Uterus (tissue), 2 donors: ENCODE measurements at regions not wholly inside any gene's neighbourhood (a gene's known extent, or its start where the extent isn't known, plus 50 kb on each side); places are given as distances from the start of the nearest gene placed in this dataset.

ENCODE experiments used
- POLR2A ChIP-seq, 2 donors: fragments of 450-650 bp; IDR thresholded peaks; one replicate each; pipeline ENCODE4 v1.6.1; 2016; ENCODE audit warnings: antibody characterized with exemption in 2 of 2, mild to moderate bottlenecking in 1 of 2, moderate library complexity in 1 of 2
- TF ChIP-seq, protein P1 (sequence below), 4 experiments: fragments of 200-600 bp in 2 of 4; fragments of 450-650 bp in 2 of 4; sonication (generic) in 2 of 4; IDR thresholded peaks; one replicate each; pipeline ENCODE4 v1.5.1; 2016 to 2019; ENCODE audit warnings: antibody characterized with exemption in 4 of 4, mild to moderate bottlenecking in 2 of 4, moderate library complexity in 1 of 4

DNA sequence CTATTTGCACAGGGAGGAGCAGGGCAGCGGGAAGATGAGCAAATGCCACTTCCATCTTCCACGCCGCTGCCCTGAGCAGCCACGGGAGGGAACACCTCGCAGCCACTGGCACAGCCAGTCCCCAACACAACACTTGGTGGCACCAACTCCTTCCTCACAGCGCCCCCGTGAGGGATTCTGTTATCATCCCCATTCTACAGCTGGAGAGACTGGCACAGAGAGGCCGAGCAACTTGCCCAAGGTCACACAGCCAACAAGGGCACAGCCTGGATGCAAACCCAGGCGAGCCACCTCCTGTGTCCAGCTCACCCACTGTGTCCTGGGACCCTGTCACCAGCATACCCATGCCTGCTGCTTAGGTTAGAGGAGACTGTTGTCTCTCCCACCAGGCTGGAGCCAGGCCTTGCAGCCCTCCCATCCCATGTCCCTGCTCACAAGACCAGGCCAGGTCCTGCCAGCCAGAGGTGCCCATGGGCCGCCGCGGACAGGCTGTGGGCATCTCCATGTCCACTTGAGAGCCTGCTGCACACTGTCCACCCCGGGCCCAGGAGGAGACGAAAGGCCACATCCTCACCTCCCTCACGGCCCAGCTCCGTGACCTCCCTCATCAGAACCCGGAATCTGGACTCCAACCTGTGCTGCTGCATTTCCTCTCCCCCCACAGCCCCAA is 57.0 kb downstream of the NCOR2 start:
- TF ChIP-seq, protein P1, sequence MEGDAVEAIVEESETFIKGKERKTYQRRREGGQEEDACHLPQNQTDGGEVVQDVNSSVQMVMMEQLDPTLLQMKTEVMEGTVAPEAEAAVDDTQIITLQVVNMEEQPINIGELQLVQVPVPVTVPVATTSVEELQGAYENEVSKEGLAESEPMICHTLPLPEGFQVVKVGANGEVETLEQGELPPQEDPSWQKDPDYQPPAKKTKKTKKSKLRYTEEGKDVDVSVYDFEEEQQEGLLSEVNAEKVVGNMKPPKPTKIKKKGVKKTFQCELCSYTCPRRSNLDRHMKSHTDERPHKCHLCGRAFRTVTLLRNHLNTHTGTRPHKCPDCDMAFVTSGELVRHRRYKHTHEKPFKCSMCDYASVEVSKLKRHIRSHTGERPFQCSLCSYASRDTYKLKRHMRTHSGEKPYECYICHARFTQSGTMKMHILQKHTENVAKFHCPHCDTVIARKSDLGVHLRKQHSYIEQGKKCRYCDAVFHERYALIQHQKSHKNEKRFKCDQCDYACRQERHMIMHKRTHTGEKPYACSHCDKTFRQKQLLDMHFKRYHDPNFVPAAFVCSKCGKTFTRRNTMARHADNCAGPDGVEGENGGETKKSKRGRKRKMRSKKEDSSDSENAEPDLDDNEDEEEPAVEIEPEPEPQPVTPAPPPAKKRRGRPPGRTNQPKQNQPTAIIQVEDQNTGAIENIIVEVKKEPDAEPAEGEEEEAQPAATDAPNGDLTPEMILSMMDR (IDR thresholded peaks at IDR 0.05), result no peak
- TF ChIP-seq POLR2A (IDR thresholded peaks at IDR 0.05), result no peak
